HEK293T (cell line): ENCODE measurements at regions not wholly inside any gene's neighbourhood (a gene's known extent, or its start where the extent isn't known, plus 50 kb on each side); places are given as distances from the start of the nearest gene placed in this dataset.

ENCODE experiments used
- ARNT ChIP-seq: fragments of 450-650 bp; IDR thresholded peaks from 2 replicates; pipeline ENCODE4 v1.6.1; 2017; ENCODE audit warnings: mild to moderate bottlenecking
- CTBP1 ChIP-seq: fragments of 450-650 bp; IDR thresholded peaks from 2 replicates; pipeline ENCODE4 v1.6.1; 2016; ENCODE audit warnings: borderline replicate concordance
- ELF4 ChIP-seq: fragments of 450-650 bp; IDR thresholded peaks from 2 replicates; pipeline ENCODE4 v1.6.1; 2017; ENCODE audit warnings: antibody characterized with exemption
- FOXA1 ChIP-seq: fragments of 450-650 bp; IDR thresholded peaks from 2 replicates; pipeline ENCODE4 v1.6.1; 2016; ENCODE audit warnings: mild to moderate bottlenecking
- L3MBTL2 ChIP-seq: fragments of 450-650 bp; conservative IDR thresholded peaks from 2 replicates; pipeline ENCODE4 v1.6.1; 2016; ENCODE audit warnings: mild to moderate bottlenecking
- LEF1 ChIP-seq: fragments of 450-650 bp; IDR thresholded peaks from 2 replicates; pipeline ENCODE4 v1.6.1; 2017; ENCODE audit warnings: mild to moderate bottlenecking, borderline replicate concordance
- NFRKB ChIP-seq: fragments of 450-650 bp; IDR thresholded peaks from 2 replicates; pipeline ENCODE4 v1.6.1; 2016; ENCODE audit warnings: mild to moderate bottlenecking, moderate library complexity
- SP1 ChIP-seq: fragments of 450-650 bp; IDR thresholded peaks from 2 replicates; pipeline ENCODE4 v1.6.1; 2017
- TARDBP ChIP-seq: fragments of 450-650 bp; IDR thresholded peaks from 2 replicates; pipeline ENCODE4 v1.6.1; 2016

- no peak for TF ChIP-seq NFRKB
- TF ChIP-seq SP1: no peak
- TF ChIP-seq CTBP1: no peak
- no peak for TF ChIP-seq LEF1
- no peak for TF ChIP-seq ELF4
- TF ChIP-seq FOXA1: no peak
- no peak for TF ChIP-seq ARNT
- TF ChIP-seq TARDBP: no peak
- TF ChIP-seq L3MBTL2: no peak
Observed at GRCh38 chr1:90132306-90132705, 137.4 kb downstream of the ZNF326 start.
